ENCODE measurements at regions not wholly inside any gene's neighbourhood (a gene's known extent, or its start where the extent isn't known, plus 50 kb on each side); places are given as distances from the start of the nearest gene placed in this dataset.

DNA sequence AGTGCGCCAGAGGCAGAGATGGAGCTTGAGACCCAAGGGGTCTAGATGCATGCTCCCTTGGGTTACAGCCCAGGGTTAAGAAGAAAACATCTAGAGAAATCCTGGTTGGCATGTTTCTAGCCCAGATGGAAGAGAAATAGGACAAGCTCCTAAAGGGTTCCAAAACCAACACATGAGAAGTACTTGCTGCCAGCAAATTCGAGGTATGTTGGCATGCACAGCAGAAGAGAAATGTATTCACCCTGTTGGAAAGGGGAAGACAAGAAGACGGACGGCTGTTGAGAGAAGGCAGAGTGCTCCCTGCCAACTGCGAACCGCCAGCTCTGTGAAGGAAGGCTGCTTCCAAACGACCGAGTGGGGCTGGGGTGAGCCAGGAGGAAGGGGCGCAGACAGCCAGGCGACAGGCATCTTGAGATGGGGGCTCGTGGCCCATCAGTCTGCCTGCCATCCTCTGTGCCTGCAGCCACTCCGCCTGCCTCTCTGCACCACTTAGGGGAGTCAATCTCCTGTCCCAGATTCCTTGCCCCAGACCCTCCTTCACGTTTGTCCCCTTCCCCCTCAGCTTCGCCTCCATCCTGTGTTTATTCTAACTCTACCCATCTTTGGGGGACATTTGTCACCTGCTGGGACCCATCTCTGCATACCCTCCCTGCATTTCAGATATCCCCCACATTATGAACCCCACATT, 249.2 kb downstream of the CDC5L start:
- TF ChIP-seq EZH2 (IDR thresholded peaks at IDR 0.05; ENCODE audit: insufficient read depth, poor library complexity, severe bottlenecking) (no peak), EZH2phosphoT487 (IDR thresholded peaks at IDR 0.05; ENCODE audit: insufficient read depth, low read depth) (no peak)

All from GM23248 (cell line).